ENCODE measurements at regions not wholly inside any gene's neighbourhood (a gene's known extent, or its start where the extent isn't known, plus 50 kb on each side); places are given as distances from the start of the nearest gene placed in this dataset. TPM values are rescaled to one million over a fixed set of nuclear protein-coding genes. Genes with fewer than 3 reads are reported as not detected.

DNA sequence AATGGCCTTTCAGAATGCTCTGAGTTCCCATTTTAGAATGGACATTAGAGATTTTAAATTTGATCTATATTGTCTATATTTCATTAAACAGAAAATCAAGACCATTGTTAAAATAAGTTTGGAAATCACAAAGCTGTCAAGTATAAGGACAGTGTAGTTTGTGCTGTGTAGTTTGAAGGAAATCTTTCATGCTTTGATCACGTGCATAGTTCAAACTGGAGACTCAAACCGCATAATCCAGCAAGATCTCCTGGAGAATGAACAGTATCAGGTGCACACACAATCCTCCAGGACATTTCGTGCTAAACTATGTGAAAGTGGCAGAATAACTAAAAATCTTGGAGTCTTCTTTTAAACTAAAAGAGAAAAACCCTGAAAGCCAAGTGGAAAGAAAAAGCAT lies 60.8 kb upstream of the TBXT start:
- TF ChIP-seq, protein P1, sequence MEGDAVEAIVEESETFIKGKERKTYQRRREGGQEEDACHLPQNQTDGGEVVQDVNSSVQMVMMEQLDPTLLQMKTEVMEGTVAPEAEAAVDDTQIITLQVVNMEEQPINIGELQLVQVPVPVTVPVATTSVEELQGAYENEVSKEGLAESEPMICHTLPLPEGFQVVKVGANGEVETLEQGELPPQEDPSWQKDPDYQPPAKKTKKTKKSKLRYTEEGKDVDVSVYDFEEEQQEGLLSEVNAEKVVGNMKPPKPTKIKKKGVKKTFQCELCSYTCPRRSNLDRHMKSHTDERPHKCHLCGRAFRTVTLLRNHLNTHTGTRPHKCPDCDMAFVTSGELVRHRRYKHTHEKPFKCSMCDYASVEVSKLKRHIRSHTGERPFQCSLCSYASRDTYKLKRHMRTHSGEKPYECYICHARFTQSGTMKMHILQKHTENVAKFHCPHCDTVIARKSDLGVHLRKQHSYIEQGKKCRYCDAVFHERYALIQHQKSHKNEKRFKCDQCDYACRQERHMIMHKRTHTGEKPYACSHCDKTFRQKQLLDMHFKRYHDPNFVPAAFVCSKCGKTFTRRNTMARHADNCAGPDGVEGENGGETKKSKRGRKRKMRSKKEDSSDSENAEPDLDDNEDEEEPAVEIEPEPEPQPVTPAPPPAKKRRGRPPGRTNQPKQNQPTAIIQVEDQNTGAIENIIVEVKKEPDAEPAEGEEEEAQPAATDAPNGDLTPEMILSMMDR (IDR thresholded peaks at IDR 0.05), result no peak
- TF ChIP-seq POLR2A (IDR thresholded peaks at IDR 0.05), result no peak
- Histone ChIP-seq H3K27ac (no peak overlapping the region), H3K27me3 (no peaks in the 10 kb centered on the region), H3K9me3 (no peaks in the 10 kb centered on the region), H3K4me3 (no peak overlapping the region), H3K4me1 (no peaks in the 10 kb centered on the region), H3K36me3 (replicated peaks in 1 of 2; ENCODE audit: insufficient read depth in 1 of 2, low read depth in 2 of 2) (no peaks in the 10 kb centered on the region)
- DNase-seq, result no peak
- ATAC-seq, result no peak
- WGBS, 2 donors, result 74 to 77% methylated on average over 3 of the region's 3 CpGs
- intact Hi-C loops (cut with DNase I), result no loop called here

DNA sequence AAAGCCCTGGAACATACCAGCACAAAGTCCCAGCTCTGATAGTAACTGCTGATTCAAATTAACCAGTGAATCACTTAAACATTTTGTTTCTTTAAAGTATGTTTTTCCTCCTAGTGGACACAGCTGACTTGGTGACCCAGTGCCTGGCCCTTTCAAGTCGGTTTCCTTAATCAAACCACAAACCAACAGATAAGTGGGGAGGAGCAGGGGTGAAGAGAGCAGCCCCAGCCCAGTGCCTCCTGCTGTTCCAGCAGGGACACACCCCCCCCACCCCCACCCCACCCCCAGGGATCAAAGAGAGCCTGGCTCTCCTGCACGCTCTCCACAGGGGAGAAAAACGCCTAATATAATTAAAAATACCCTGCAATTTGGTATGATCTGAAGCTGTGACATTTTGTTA lies 55.4 kb upstream of the TBXT start:
- TF ChIP-seq, protein P1 (IDR thresholded peaks at IDR 0.05), result no peak
- no peak for TF ChIP-seq POLR2A (IDR thresholded peaks at IDR 0.05)
- Histone ChIP-seq H3K4me3 (no peak overlapping the region), H3K27me3 (no peaks in the 10 kb centered on the region), H3K4me1 (no peaks in the 10 kb centered on the region), H3K36me3 (replicated peaks in 1 of 2; ENCODE audit: insufficient read depth in 1 of 2, low read depth in 2 of 2) (no peaks in the 10 kb centered on the region), H3K9me3 (no peaks in the 10 kb centered on the region), H3K27ac (no peak overlapping the region)
- 37 to 55% methylated on average over 3 of the region's 3 CpGs for WGBS, 2 donors
- no peak for ATAC-seq
- no peak for DNase-seq
- intact Hi-C loops (cut with DNase I), result no loop called here

DNA sequence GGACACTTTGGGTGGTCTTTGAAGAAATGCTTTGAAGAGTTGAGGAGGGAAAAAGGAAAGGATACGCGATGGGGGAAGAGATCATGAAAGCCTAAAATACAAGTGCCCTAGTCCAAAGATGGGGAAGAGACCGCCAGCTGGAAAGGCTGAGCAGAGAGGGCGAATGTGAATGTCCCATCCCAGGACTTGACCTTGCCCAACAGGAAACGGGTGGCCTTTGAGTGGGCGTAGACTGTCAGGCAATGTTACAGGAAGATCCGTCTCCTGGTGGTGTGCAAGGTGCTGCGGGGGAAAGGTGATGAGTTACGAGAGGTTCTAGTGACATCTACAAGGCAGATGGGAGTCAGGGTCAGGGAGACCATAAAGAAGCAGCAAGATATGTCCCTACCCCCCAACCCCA lies 55.0 kb upstream of the TBXT start:
- H3K27ac ChIP-seq, result no peak overlapping the region
- no peak overlapping the region for H3K4me3 ChIP-seq
- H3K4me1 ChIP-seq, result no peaks in the 10 kb centered on the region
- H3K9me3 ChIP-seq, result no peaks in the 10 kb centered on the region
- TF ChIP-seq, protein P1 (IDR thresholded peaks at IDR 0.05), result no peak
- no peak for TF ChIP-seq POLR2A (IDR thresholded peaks at IDR 0.05)
- intact Hi-C loops (cut with DNase I), result no loop called here
- H3K36me3 ChIP-seq (replicated peaks in 1 of 2; ENCODE audit: insufficient read depth in 1 of 2, low read depth in 2 of 2), result no peaks in the 10 kb centered on the region
- DNase-seq, result no peak
- 76 to 77% methylated on average over 9 of the region's 9 CpGs for WGBS, 2 donors
- H3K27me3 ChIP-seq, result no peaks in the 10 kb centered on the region
- ATAC-seq, result no peak

DNA sequence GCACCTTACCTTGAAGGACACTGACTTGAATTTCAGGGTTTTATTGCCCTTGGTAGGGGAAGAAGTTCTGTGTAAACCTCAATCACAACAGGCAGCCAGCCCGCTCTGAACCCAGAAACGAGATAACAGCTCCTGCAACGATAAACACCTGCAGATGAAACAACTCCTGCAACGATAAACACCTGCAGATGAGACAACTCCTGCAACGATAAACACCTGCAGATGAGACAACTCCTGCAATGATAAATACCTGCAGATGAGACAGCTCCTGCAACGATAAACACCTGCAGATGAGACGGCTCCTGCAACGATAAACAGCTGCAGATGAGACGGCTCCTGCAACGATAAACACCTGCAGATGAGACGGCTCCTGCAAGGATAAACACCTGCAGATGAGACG lies 54.0 kb upstream of the TBXT start:
- Histone ChIP-seq H3K4me3 (no peak overlapping the region), H3K9me3 (no peaks in the 10 kb centered on the region), H3K27ac (no peak overlapping the region), H3K4me1 (no peaks in the 10 kb centered on the region), H3K27me3 (no peaks in the 10 kb centered on the region), H3K36me3 (replicated peaks in 1 of 2; ENCODE audit: insufficient read depth in 1 of 2, low read depth in 2 of 2) (no peaks in the 10 kb centered on the region)
- ATAC-seq, result no peak
- no peak for DNase-seq
- TF ChIP-seq POLR2A (IDR thresholded peaks at IDR 0.05), result no peak
- TF ChIP-seq, protein P1 (IDR thresholded peaks at IDR 0.05), result no peak
- intact Hi-C loops (cut with DNase I), result no loop called here
- WGBS, 2 donors, result 36 to 39% methylated on average over 11 to 12 of the region's 12 CpGs

DNA sequence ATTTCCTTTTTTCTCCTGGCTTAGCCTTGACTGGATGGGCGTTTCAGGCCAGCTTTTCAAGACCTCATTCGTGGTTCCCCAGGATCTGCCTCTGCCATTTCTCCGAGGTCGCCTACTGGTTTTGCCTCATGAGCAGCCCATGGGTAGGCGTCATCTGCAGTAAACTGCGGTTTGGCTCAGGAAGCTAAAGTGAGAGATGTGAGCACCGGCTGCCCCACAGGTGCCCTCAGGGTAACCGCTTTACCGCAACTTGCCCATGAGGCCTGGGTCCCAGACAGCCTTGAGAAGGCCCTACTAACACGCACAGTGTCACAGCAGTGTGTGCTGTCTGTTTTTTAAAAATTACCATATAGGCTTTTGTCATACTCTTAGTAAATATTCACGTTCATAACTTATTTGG lies 53.4 kb upstream of the TBXT start:
- H3K4me1 ChIP-seq, result no peaks in the 10 kb centered on the region
- no peaks in the 10 kb centered on the region for H3K9me3 ChIP-seq
- H3K27ac ChIP-seq, result no peak overlapping the region
- H3K36me3 ChIP-seq (replicated peaks in 1 of 2; ENCODE audit: insufficient read depth in 1 of 2, low read depth in 2 of 2), result no peaks in the 10 kb centered on the region
- H3K27me3 ChIP-seq, result no peaks in the 10 kb centered on the region
- TF ChIP-seq POLR2A (IDR thresholded peaks at IDR 0.05), result no peak
- TF ChIP-seq, protein P1 (IDR thresholded peaks at IDR 0.05), result no peak
- ATAC-seq (no peak), DNase-seq (no peak)
- H3K4me3 ChIP-seq, result no peak overlapping the region
- WGBS, 2 donors, result 83 to 85% methylated on average over 11 of the region's 11 CpGs
- intact Hi-C loops (cut with DNase I), result no loop called here

Small RNA genes lying in the stretch of these regions (small RNA-seq; reads per million reads assigned to genes)
- gene AL121956.5 (not detected), gene GNG5P1 (not detected)
